NT2/D1 (cell line): ENCODE measurements at regions not wholly inside any gene's neighbourhood (a gene's known extent, or its start where the extent isn't known, plus 50 kb on each side); places are given as distances from the start of the nearest gene placed in this dataset.
"Not testable (repeated sequence)": the region's sequence is repeated elsewhere in the genome, so short reads cannot be mapped to it uniquely, and the experiment has no call there.

ENCODE experiments used
- SUZ12 ChIP-seq: IDR thresholded peaks from 2 replicates; pipeline ENCODE4 v1.6.1; 2011; ENCODE audit not compliant: insufficient read length, insufficient read depth; ENCODE audit errors: extremely low read depth
- YY1 ChIP-seq: IDR thresholded peaks from 2 replicates; pipeline ENCODE4 v1.6.1; 2011; ENCODE audit not compliant: insufficient read length, insufficient read depth
- ZNF274 ChIP-seq: IDR thresholded peaks from 2 replicates; pipeline ENCODE4 v1.6.1; 2011; ENCODE audit warnings: mild to moderate bottlenecking, low read depth, low read length

- TF ChIP-seq SUZ12, ZNF274, YY1: not testable (repeated sequence)
Measured at GRCh38 chr6:154938727-154939285, 56.3 kb upstream of the TIAM2 start.
